Lower leg skin (tissue), 3 donors: ENCODE measurements at regions not wholly inside any gene's neighbourhood (a gene's known extent, or its start where the extent isn't known, plus 50 kb on each side); places are given as distances from the start of the nearest gene placed in this dataset.

ENCODE experiments used
- POLR2A ChIP-seq, 2 donors: fragments of 450-650 bp; IDR thresholded peaks; one replicate each; pipeline ENCODE4 v1.6.1; 2016 to 2017; ENCODE audit warnings: antibody characterized with exemption in 2 of 2, mild to moderate bottlenecking in 1 of 2, moderate library complexity in 1 of 2
- TF ChIP-seq, protein P1 (sequence below), 3 donors: fragments of 450-650 bp; IDR thresholded peaks; one replicate each; pipeline ENCODE4 v1.5.1; 2016; ENCODE audit warnings: antibody characterized with exemption in 3 of 3, mild to moderate bottlenecking in 3 of 3, moderate library complexity in 2 of 3

DNA sequence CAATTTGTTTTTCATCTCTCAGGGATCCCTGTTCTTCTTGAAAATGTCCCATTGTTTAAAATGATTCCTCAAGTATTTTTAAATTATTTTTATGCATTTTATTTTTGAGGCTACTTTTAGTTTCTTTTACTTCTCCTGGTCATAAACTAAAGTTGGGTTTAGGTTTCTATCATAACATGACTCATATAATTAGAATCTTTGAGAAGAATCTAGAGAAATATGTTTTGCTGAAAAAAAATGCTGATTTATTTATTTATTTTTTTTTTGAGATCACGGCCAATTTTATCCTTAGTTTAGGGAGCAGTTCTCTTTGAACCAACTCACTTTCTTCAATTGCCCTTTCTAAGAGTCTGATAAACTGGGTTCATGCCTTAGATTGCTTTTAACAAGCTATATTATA is 1157.1 kb downstream of the BCL11B start:
- TF ChIP-seq POLR2A (IDR thresholded peaks at IDR 0.05), result no peak
- TF ChIP-seq, protein P1, sequence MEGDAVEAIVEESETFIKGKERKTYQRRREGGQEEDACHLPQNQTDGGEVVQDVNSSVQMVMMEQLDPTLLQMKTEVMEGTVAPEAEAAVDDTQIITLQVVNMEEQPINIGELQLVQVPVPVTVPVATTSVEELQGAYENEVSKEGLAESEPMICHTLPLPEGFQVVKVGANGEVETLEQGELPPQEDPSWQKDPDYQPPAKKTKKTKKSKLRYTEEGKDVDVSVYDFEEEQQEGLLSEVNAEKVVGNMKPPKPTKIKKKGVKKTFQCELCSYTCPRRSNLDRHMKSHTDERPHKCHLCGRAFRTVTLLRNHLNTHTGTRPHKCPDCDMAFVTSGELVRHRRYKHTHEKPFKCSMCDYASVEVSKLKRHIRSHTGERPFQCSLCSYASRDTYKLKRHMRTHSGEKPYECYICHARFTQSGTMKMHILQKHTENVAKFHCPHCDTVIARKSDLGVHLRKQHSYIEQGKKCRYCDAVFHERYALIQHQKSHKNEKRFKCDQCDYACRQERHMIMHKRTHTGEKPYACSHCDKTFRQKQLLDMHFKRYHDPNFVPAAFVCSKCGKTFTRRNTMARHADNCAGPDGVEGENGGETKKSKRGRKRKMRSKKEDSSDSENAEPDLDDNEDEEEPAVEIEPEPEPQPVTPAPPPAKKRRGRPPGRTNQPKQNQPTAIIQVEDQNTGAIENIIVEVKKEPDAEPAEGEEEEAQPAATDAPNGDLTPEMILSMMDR (IDR thresholded peaks at IDR 0.05), result no peak
